AG09309 (cell line): ENCODE measurements at regions not wholly inside any gene's neighbourhood (a gene's known extent, or its start where the extent isn't known, plus 50 kb on each side); places are given as distances from the start of the nearest gene placed in this dataset.

Experiments used
- DNase-seq: peaks from one replicate; pipeline ENCODE4 v3.0.0-alpha.2; 2010; ENCODE audit warnings: low read depth
- H3K4me3 ChIP-seq: 2 replicates; pipeline ENCODE4 v1.5.1; 2011; ENCODE audit warnings: mild to moderate bottlenecking, low read depth, low read length, moderate library complexity; ENCODE audit not compliant: control insufficient read depth
- TF ChIP-seq, protein P1 (sequence below): IDR thresholded peaks from 2 replicates; pipeline ENCODE4 v1.5.1; 2011; ENCODE audit warnings: mild to moderate bottlenecking, low read depth, low read length, inconsistent platforms; ENCODE audit not compliant: insufficient read depth, control insufficient read depth; ENCODE audit errors: missing control alignments

DNA sequence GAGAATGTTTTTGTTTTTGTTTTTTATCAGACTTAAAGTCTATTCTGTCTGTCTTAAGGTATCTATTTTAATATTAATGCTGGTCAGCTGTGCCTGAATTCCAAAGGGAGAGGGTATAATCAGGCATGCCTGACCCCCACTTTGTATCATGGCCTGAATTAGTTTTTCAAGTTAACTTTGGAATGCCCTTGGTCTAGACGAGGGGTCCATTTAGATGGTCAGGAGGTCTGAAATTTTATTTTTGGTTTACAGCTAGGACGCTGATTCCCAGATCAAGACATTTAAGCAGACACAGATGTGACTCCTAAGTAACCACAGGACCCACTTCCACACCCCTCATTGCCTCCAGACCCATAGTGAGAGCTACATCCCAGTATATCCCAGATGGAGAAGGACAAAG, 189.5 kb downstream of the ARHGAP12 start:
- DNase-seq: no peak
- H3K4me3 ChIP-seq: no peak overlapping the region
- TF ChIP-seq, protein P1, sequence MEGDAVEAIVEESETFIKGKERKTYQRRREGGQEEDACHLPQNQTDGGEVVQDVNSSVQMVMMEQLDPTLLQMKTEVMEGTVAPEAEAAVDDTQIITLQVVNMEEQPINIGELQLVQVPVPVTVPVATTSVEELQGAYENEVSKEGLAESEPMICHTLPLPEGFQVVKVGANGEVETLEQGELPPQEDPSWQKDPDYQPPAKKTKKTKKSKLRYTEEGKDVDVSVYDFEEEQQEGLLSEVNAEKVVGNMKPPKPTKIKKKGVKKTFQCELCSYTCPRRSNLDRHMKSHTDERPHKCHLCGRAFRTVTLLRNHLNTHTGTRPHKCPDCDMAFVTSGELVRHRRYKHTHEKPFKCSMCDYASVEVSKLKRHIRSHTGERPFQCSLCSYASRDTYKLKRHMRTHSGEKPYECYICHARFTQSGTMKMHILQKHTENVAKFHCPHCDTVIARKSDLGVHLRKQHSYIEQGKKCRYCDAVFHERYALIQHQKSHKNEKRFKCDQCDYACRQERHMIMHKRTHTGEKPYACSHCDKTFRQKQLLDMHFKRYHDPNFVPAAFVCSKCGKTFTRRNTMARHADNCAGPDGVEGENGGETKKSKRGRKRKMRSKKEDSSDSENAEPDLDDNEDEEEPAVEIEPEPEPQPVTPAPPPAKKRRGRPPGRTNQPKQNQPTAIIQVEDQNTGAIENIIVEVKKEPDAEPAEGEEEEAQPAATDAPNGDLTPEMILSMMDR: no peak

DNA sequence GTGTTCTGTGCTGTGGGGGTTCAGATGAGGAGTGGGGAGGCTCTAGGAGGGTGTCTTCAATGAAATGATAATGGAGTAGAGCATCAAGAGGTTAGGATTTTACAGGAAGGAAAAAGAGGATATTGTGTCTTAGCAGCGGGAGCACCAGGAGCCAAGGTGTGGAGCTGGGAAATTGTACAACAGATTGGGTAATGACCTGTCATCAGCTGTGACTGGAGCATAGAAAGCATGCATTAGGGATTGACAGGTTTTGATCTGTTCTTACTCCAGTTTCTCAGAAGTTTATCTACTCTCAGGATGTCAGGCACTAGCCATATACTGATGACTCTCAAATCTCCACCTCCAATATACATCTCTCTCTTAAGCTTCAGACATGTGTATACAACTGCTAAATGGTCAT, 196.9 kb downstream of the ARHGAP12 start:
- no peak for DNase-seq
- TF ChIP-seq, protein P1: no peak
- H3K4me3 ChIP-seq: no peak overlapping the region

DNA sequence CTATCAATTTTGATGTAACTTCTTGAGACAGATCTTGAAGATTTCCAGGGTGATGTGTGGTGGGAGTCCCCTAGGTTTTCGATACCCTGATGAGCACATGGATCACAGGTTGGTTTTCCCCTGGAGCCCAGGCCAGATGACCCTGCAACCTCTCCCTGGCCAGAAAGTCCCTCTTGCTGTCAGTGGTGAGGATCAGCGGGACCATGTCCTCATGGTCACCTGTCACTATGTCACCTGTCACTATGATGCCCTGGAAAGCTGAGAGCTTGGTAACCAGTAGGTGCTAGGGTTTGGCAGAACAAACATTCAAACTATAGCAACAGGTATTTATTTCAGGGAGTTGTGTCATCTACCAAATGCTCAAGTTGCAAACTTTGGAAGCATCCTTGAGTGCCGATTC, 197.9 kb downstream of the ARHGAP12 start:
- H3K4me3 ChIP-seq: no peak overlapping the region

DNA sequence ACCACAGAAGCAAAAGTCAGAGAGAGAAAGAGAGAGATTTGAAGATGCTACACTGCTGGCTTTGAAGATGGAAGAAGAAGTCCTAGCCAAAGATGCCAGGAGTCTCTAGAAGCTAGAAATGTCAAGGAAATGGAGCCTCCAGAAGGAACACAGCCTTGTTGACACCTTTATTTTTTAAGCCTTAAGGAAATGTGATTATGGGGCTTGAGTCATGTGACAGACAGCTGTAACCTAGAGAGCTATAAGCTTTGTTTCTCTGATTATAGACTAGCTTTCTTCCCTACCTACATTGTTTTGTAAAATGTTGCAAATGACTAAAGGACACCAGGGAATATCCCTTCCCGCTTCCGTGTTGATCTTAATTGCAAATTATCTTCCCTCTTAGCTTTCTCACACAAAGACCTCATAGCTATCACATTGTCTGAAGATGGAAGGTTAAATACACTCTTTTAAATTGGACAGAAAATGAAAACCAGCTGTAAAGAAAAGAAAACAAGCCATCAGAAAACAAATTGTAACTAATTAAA, 199.9 kb downstream of the ARHGAP12 start:
- H3K4me3 ChIP-seq: no peak overlapping the region
- no peak for DNase-seq
- TF ChIP-seq, protein P1: no peak

More for the DNA sequence above, 197.9 kb downstream of the ARHGAP12 start:
- TF ChIP-seq, protein P1: no peak
- DNase-seq: no peak

DNA sequence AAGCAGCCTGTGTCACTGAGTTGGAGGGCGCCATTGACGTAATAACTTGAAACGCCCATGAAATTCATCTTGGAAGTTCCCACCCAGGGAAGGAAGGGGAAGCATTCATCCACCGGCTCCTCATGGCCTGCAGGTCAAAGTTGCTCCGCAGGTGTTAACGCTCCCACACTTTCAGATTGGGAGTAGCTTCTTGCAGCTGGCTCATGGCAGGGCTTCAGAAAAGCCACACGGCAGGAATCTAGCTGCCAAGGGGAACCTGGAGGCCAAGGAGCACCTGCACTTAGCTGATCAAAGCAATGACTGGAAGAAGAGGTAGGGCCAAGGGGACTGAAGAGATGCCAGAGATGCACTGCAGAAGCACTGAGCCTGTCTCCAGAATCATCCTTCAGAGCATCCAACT, 203.2 kb downstream of the ARHGAP12 start:
- no peak overlapping the region for H3K4me3 ChIP-seq
- no peak for DNase-seq
- TF ChIP-seq, protein P1: no peak

DNA sequence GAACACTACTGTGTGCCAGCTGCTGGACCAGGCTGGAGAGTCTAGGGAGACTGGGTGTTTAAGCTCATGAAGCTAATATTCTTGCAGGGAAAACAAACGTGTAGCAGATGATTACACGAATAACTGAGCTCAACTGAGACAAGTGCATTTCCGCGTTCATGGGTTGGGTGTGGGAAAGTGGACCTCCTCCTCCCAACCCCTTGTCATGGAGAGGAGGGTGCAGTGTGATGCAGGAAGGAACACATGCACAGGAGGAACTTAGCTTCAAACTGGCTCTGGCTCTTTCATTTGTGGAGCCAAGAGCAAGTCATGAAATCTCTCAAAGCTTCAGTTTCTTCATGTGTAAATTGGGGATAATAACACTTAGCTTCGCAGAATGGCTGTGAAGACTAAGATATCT, 204.3 kb downstream of the ARHGAP12 start:
- no peak for DNase-seq
- H3K4me3 ChIP-seq: no peak overlapping the region
- TF ChIP-seq, protein P1: no peak
